ENCODE measurements at regions not wholly inside any gene's neighbourhood (a gene's known extent, or its start where the extent isn't known, plus 50 kb on each side); places are given as distances from the start of the nearest gene placed in this dataset.

DNA sequence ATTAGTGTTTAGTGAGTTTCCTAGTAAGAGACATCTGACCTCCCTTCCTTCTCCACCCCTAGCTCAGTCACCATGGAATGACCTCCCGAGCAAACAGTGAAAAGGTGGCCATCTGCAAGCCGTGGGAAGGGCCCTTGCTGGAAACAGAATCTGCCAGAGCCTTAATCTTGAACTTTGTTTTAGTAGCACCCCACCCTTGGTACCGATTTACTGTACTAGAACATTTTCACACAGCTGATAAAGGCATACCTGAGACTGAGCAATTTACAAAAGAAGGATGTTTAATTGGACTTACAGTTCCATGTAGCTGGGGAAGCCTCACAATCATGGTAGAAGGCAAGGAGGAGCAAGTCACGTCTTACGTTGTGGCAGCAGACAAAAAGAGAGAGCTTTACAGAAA is 655.8 kb downstream of the TSN start:
- no peak for DNase-seq (ENCODE audit: low spot score)

DNA sequence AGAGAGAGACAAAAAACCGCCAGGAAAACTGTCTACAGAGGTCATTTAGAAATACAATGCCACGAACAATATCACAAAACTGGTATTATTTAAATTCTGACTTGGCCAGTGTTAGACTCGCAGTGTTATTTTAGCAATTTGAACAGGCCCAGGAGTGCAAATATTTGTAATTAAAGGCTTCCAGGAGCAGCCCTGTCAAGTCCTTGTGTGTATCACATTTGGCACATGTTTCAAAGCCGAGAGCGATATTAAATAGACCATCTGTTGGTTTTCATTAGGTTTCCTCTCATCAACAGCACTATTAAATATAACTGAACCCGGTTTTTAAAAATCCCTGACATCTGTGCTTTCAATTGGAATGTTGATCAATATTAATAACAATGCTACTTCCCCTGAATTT is 656.9 kb downstream of the TSN start:
- DNase-seq (ENCODE audit: low spot score), result no peak

DNA sequence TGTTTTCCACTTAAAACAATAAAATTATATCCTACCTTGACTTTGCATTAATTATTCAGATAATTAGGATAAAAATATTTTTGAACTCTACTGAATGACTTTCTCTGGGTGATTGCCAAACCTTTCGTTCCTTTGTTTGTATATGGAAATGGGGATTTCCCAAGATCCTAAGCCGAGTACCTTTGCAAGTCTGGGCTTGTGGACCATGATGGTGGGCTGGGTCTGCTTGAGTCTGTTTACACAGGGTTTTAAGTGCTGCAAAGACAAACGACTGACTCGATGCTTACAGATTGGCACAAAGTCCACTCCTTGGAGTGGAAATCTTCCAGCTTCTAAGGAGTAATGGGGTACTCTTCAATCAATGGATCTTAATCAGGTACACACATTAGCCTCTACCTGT is 659.5 kb downstream of the TSN start:
- DNase-seq (ENCODE audit: low spot score), result no peak

DNA sequence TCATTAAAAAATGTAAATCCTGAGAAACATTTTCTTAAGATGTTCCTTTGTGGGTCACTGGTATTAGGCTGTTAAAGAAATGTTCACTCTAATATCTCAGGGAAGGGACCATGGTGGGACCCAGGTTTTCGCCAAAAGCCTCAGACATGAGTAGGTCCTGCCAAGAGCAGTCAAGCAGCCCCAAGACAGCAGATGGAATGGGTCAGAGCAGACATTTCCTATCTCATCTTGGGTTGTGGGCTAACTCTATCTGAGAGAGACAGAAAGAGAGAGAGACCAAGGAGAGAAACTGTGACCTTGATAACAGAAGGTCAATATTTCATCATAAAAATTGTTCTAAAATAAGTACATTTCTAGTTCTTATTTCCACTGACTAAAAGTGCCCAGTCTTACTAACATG is 661.7 kb downstream of the TSN start:
- DNase-seq (ENCODE audit: low spot score), result no peak

DNA sequence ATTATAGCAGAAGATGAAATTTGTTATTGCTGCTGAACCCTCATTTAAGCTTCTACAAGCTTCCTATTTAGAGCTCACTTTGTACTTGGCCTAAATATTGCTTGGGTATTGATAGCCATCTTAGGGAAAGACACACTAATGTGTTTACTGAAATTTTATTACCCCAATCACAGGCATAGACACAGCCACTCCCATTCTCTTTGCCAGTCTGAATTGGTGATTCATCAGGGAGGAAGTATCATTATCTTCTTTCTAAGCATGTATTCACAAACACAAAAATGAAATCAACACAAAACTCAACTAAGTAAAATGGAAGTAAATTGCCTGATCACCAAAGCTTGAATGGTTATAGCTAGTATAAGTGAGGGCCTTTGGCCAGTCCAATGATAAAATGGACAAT is 666.3 kb downstream of the TSN start:
- DNase-seq (ENCODE audit: low spot score), result no peak

DNA sequence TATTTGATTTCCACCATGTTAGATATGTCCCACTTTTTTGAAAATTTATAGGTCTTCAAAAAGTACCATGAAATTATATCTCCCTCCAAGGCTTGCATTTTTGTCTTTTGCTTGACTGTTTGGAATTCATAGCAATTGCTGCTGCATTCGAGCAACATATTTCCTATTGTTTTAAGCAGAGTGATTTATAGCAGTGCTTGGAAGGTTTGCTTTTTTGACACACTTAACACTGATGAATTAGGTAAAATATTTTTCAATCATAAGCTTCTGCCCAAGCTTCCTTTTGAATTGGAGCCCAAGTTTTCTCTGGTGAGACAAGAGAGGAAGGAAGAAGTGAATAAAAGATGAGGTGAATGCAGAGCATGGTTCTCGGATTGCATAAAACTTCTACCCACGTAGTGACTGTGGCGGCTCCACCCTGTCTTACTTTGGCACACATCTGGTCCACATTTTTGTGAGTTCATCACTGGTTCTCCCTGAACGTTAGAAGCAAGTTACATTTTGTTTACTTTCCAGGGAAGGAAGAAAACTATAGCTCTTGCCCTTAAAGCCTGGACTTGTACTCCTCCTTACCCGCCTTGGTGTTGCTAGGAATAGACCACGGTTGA is 667.0 kb downstream of the TSN start:
- no peak for DNase-seq (ENCODE audit: low spot score)

DNA sequence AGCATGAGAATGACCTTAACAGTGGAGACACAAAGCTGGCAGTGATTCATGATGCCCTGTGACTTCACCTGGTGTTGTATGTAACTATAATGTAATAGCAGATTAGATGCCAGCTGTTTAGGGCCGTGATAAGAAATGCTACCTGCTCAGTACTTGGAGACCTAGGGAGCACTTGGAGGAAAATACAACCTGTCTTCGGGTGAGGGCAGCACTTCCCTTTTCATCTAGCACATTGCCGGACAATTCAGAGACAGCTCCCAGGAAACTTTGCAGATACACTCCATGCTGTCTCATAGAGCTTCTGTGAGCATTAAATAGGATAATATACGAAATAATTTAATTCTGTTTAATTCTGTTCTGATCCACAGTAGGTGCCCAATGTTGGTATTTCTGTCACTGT is 668.5 kb downstream of the TSN start:
- no peak for DNase-seq (ENCODE audit: low spot score)

DNA sequence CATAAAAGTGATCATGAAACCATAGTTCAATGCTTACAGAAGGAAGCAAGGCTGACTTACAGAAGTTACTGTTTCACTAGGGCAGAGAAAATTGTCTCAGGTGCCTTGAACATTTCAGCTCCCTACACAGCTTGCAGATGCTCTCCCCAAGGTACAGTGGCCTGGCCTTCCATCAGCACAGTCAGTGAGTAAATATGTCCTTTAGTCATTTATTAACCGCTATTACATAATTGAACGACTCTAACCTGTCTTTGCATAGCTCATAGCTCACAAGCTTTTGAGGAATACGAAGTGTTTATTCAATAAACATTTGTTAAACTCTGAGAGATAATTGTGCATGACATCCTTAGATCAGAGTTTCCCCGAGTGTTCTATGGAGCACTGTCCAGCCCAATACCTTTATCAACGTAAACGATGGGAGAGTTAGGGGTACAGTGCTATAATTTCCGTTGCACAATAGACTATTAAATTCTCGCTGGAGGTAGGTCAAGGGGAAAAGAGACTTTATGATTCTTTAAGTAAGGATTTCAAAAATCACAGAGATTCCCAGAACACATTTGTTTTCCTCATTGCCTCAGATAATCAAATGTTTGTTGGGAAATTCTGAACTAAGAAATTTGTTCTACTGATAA is 677.8 kb downstream of the TSN start:
- no peak for DNase-seq (ENCODE audit: low spot score)

DNA sequence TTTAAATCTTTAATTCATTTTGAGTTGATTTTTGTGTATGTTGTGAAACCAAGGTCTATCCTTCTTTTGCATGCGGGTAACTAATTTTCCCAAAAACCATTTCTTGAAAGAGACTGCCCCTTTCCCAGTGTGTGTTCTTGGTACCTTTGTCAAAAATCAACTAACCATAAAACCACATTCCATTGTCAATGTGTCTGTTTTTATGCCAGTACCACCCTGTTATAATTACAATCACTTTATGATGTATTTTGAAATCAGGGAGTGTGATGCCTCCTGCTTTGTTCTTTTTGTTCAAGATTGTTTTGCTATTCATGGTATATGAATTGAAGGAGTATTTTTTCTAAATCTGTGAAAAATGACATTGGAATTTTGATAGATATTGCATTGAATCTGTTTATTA is 689.6 kb downstream of the TSN start:
- DNase-seq (ENCODE audit: low spot score), result no peak

DNA sequence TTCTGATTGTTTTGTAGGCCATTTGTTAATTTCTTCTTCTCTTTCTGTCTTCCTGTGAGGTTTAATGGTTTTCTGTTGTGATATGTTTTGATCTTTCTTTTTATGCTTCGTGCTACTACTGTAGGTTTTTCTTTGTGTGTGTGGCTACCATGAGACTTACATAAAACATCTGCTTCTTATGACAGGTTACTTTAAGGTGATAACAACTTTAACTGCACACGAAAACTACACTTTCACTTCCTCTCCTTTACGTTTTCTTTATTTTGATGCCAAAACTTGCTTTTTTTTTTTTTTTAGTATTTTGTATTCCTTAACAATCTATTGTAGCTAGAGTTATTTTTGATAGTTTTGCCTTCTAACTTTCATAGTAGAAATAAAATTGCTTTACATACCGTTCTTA is 691.3 kb downstream of the TSN start:
- DNase-seq (ENCODE audit: low spot score), result no peak

DNA sequence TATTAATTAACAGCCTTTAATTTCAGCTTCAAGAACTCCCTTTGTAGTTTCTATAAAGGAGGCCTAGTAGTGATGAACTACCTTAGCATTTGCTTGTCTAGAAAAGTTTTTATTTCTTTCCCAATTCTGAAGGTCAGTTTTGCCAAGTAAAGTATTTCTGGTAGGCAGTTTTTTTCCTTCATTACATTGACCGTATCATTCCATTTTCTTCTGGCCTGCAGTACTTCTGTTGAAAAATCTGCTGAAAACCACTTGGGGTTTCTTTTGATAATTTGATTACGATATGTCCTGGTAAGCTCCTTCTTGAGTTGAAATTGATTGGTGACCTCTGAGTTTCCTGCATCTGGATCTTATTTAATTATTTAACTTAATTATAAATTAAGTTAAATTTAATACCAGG is 691.8 kb downstream of the TSN start:
- DNase-seq (ENCODE audit: low spot score), result no peak

DNA sequence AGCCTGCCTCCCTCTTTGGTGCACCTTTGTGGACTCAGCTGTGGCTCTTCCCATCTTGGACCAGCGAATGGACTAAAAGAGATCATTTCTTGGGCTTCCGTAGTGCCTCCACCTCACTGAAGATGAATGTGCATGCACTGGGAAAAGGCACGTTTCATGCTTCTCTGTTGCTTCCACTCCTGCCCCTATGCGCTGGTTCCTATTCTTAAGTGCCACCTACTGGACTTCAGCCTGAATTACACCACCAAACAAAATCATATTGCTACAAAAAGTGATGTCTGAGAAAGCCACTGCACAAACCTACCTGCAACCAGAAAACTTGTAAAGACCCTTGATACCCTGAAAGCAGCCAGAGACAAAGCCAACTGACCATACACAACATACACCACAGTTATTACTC is 695.6 kb downstream of the TSN start:
- DNase-seq (ENCODE audit: low spot score), result no peak

DNA sequence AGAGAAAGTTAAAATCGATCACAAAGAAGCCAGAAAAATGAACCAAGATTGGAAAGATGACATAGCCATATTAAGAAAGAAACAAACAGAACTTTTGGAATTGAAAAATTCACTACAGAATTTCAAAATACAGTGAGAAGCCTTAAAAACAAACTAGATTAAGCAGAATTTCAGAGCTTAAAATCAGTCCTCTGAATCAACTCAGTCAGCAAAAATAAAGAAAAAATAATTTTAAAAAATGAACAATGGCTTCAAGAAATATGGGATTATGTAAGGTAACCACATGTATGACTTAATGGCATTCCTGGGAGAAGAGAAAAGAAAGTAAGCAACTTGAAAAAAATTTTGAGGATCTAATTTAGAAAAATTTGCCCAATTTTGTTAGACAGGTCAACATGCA is 696.2 kb downstream of the TSN start:
- no peak for DNase-seq (ENCODE audit: low spot score)

DNA sequence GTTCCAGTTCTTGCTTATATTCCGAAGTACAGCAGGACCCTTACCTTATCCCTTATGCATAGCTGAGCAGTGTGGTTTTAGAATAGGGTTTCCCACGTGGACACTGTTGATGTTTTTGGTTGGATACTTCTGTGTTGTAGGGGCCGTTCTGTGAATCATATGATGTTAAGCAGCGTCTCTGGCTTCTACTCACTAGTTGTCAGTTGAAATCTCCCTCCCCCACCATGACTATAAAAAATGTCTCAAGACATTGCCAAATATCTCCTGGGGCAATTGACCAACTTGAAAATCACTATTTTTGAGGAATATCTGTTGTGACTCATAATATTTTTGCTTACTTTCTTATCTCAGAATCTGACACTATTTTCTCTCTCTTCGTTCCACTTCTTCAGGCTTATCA is 713.7 kb downstream of the TSN start:
- no peak for DNase-seq (ENCODE audit: low spot score)

DNA sequence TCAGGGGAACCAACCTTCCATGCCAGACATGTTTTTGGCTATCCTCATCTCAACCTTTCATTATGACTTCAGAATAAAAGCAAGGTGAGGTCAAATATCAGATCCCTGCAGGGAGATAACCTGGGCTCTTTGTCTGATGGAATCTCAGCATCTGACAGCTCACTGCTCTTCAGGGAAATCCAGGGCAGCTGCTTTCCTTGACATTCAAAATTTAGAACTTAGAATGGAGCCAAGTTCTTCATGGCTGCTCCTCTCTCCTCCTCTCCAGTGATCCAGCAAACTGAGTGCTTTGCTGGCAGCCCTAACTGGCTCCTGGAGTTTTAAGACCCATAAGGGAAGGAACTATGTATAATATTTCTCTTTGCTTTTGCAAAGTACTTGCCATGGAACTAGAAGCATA is 716.3 kb downstream of the TSN start:
- peak; percentile 25 for DNase-seq (ENCODE audit: low spot score)

DNA sequence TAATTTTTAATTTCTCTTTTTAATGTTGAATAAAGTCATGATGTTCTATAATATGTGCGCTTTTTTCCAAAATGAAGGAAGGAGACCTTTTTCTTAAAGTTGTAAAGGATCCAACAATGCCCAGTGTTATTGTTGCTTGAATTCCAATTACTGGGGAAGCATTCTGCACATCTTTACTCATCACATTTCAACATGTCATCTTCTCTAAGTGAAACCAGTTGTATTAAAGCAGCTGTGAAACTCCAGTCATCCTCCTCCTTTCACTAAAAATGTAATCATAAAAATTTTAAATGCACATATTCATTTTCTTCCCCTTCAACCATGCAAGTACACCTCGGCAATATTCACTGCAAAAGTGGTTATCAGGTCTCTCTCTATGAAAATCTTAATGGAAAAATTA is 722.7 kb downstream of the TSN start:
- no peak for DNase-seq (ENCODE audit: low spot score)

DNA sequence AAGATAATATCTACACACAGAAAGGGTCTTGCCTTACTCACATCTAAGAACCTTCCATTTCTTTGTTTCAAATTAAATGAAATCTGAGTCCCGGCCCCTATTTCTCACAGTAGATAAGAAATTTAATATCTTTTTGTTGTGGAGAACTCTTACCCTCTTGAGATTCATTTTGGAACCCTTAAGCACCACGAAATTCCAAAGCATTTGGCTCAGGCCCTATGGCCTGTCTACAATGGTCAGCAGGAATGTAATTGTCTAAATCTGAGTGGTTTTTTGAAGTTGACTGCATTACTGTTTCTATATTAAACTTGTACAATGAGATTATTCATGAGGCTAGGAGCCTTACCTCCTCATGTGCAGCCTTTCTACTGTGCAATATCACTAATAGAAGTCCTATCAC is 723.3 kb downstream of the TSN start:
- no peak for DNase-seq (ENCODE audit: low spot score)

DNA sequence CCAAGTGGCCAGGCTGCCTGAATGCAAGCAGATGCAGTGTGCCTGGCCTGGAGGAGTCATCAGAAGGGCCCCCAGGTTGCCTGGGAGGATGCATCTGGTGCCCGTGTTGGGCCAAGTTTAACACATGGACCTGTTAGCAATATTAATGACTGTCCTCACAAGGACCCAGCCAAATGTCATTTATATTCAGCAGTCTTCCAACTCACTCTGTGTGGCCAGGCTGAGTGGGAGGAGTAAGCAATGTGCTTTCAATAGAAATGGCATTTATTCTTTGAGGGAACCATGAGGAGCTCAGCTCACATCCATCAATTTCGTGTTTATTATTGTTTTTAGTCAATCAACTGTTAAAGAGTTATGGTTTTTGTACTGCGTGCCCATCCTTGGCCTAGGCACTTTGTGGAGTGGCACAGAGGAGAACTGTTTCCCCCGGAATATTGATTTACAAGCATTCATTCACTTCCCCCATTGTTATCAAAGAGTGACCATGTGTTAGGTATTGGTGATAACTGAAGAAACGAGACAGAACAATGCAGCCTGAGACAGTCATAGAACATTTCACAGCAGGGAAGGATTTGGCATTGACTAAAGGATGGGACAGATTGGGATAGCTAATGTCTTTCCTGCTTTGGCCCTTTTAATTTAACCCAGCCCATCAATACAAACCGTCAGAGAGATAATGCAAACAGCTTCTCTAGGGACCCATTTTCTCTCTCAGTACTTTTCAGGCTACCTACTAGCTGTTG is 725.2 kb downstream of the TSN start:
- DNase-seq (ENCODE audit: low spot score), result peak; percentile 41

DNA sequence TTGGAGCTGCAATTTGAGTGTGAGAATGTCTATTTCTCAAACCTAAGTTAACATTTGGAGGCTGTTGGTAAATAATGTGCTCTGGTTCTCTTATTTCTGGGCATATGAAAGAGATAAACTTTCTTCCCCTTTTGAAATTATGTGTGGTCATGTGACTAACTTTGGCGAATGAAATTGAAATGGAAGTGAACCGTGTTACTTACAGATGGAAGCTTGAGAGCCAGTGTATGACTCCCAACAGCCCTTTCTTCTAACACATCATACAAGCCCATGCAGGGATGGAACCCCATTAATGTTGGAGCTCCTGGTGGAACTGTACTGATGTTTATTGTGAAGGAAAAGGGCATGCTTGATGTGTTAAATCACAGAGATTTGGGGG is 725.8 kb downstream of the TSN start:
- no peak for DNase-seq (ENCODE audit: low spot score)

DNA sequence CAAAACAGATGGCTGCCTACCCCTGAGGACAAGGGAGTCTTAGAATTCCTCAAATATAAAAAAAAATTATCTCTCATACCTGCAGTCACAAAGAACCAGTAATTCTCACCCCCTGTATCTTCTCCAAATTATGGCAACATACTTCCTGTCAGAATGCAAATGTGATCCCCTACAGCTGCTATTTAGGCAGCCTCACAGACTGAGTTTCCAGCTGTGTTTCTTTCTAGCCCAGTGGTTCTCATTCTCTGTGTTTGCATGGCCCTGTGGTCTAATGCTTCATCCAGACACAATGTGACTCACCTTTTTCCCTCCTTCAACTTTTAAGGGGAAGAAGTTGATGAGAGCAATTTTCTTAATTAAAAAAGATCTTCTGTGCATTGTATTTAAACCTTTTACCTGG is 726.3 kb downstream of the TSN start:
- DNase-seq (ENCODE audit: low spot score), result no peak

DNA sequence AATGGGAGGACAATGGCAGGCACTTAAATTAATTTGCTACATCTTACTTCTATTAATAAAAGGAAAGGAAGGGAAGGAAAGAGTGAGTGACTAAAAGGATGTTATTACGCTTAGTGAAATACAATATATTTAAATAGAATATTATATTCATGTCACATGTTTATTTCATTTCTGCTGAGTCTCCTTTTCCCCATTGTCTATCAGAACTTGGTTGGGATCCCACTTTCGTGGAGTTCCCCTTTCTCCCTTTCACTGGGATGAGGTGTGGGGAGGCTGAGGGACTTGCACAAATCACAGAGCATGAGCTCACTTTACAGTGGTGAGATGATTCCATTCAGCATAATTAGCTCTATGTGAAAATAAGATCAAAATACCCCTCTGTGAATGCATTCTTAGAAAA is 730.6 kb downstream of the TSN start:
- no peak for DNase-seq (ENCODE audit: low spot score)

DNA sequence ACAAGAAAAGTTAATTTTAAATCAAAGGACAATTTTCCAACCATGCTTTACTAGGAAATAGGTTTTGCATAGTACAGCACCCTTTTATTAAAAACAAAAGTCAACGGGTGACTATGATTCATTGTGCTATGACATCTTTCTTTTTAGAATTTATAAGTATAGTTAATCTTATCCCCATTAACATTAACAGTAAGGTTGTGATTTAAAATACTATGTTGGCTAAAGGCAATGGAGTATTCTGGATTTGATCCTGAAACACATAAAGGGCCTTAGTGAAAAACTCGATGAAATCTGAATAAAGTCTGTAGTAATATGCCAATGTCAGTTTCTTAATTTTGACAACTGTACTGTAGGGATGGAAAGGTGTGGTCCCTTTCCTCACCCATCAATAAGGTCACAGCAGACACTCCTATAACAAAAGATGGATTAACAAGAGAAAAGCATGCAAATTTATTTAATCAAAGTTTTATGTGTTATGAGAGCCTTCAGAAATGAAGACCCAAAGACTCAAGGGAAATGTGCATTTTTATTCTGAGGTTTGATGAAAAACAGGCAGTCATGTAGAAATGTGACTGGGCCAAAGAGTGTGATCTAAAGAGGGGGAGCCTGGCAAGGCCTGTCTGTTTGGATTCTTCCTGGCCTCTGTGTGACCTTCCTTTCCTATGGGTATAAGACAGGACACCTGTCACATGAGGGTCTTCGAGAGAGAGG is 731.4 kb downstream of the TSN start:
- DNase-seq (ENCODE audit: low spot score), result no peak

DNA sequence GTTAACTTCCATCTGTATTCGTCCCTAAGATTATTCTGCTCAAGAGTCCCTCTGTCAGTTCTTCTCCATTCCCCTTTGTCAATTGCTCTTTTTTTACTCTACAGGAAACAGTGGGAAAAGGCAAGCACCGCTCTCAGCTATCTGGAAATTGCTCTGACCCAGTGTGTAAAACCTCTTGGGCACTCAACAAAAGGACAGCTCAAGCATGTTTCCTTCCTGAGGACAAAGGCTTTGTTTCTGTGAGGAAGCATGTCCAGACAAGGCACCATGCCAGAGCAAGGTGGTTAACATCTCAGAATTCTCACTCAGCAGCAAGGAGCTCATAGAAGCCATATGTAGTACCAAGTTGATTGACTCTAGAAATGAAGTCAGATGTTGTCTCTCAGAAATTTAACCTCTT is 735.6 kb downstream of the TSN start:
- DNase-seq (ENCODE audit: low spot score), result peak; percentile 62
